ENCODE measurements at regions not wholly inside any gene's neighbourhood (a gene's known extent, or its start where the extent isn't known, plus 50 kb on each side); places are given as distances from the start of the nearest gene placed in this dataset.

GRCh38 chr5:109580225-109580624 lies 109.5 kb upstream of the MAN2A1 start:
- no peak for TF ChIP-seq EZH2 (IDR thresholded peaks at IDR 0.05; ENCODE audit: borderline replicate concordance, low read depth, low read length, severe bottlenecking)
- no peak for TF ChIP-seq POLR2A (IDR thresholded peaks at IDR 0.05; ENCODE audit: low read depth, low read length)
